H1 (cell line): ENCODE measurements at regions not wholly inside any gene's neighbourhood (a gene's known extent, or its start where the extent isn't known, plus 50 kb on each side); places are given as distances from the start of the nearest gene placed in this dataset.

Experiments used
- CTCF ChIA-PET: fragments of 300-600 bp; sonication (Branson Sonifier 250); formaldehyde crosslinking; loops from one replicate; lab custom pipeline; 2021; ENCODE audit not compliant: partially characterized antibody; lab: Charles Lee
- POLR2A ChIA-PET: fragments of 300-600 bp; sonication (Branson Sonifier 250); formaldehyde crosslinking; loops from one replicate; lab custom pipeline; 2021; ENCODE audit warnings: inconsistent platforms; ENCODE audit not compliant: partially characterized antibody; lab: Charles Lee
- DNase-seq, 2 experiments: peaks; one replicate each; pipeline versions ENCODE4 v3.0.0 to v3.0.0-alpha.2; 2010 to 2022; ENCODE audit warnings: low spot score in 2 of 2, low read depth in 1 of 2, mixed read lengths in 1 of 2
- FAIRE-seq: peaks from 2 replicates; lab custom pipeline; 2011; peaks lifted over from hg19 to GRCh38; lab: Jason Lieb, UNC
- H2AFZ ChIP-seq: 2 replicates; pipeline ENCODE4 v1.8.1; 2012; ENCODE audit warnings: low read length, inconsistent platforms
- H2AK5ac ChIP-seq: 2 replicates; pipeline ENCODE4 v1.6.1; 2013; ENCODE audit warnings: low read depth, low read length
- H2BK120ac ChIP-seq: replicated peaks from 2 replicates; pipeline ENCODE3; 2013; ENCODE audit warnings: low read depth, low read length, inconsistent platforms
- H2BK12ac ChIP-seq: 2 replicates; pipeline ENCODE4 v1.6.1; 2013; ENCODE audit warnings: low read depth, low read length
- H2BK15ac ChIP-seq: 2 replicates; pipeline ENCODE4 v1.6.1; 2013; ENCODE audit warnings: low read length
- H2BK20ac ChIP-seq: 2 replicates; pipeline ENCODE4 v1.6.1; 2013; ENCODE audit warnings: low read length
- H2BK5ac ChIP-seq: 2 replicates; pipeline ENCODE4 v1.6.1; 2013; ENCODE audit warnings: low read depth, low read length
- H3K14ac ChIP-seq: 2 replicates; pipeline ENCODE4 v1.6.1; 2013; ENCODE audit warnings: inconsistent platforms; ENCODE audit not compliant: insufficient read length
- H3K18ac ChIP-seq: 2 replicates; pipeline ENCODE4 v1.6.1; 2013; ENCODE audit warnings: low read length; ENCODE audit errors: extremely low read depth
- H3K23ac ChIP-seq: 2 replicates; pipeline ENCODE4 v1.6.1; 2013; ENCODE audit warnings: inconsistent platforms; ENCODE audit not compliant: insufficient read length
- H3K23me2 ChIP-seq: 2 replicates; pipeline ENCODE4 v1.6.1; 2013; ENCODE audit warnings: low read depth, low read length
- H3K27ac ChIP-seq: 2 replicates; pipeline ENCODE4 v1.6.1; 2011; ENCODE audit warnings: low read depth, low read length, inconsistent platforms
- H3K27me3 ChIP-seq, 4 experiments: replicated peaks in 1 of 4; 1 replicate in 1 of 4; 2 replicates in 3 of 4; pipeline versions ENCODE4 v1.6.1 to v1.8.1; 2011 to 2013; ENCODE audit warnings: low read length in 3 of 4, mild to moderate bottlenecking in 3 of 4, inconsistent platforms in 2 of 4, mixed read lengths in 2 of 4, moderate library complexity in 1 of 4; ENCODE audit not compliant: control insufficient read depth in 3 of 4, insufficient read depth in 3 of 4; ENCODE audit errors: extremely low read depth in 1 of 4
- H3K36me3 ChIP-seq, 4 experiments: 2 replicates each; pipeline versions ENCODE4 v1.6.1 to v1.8.1; 2011 to 2013; ENCODE audit warnings: mild to moderate bottlenecking in 4 of 4, low read length in 3 of 4, moderate library complexity in 2 of 4, control low read depth in 1 of 4, inconsistent platforms in 1 of 4; ENCODE audit not compliant: insufficient read depth in 4 of 4, control insufficient read depth in 2 of 4
- H3K4ac ChIP-seq: replicated peaks from 2 replicates; pipeline ENCODE3; 2013; ENCODE audit warnings: low read length, low read depth, mixed read lengths, inconsistent platforms; ENCODE audit not compliant: insufficient read length
- H3K4me1 ChIP-seq, 4 experiments: replicated peaks in 1 of 4; 1 replicate in 1 of 4; 2 replicates in 3 of 4; pipeline versions ENCODE4 v1.6.1 to v1.8.1; 2011 to 2013; ENCODE audit warnings: low read length in 3 of 4, inconsistent platforms in 2 of 4, mixed read lengths in 1 of 4; ENCODE audit not compliant: insufficient read depth in 4 of 4, control insufficient read depth in 3 of 4
- H3K4me2 ChIP-seq, 2 experiments: 2 replicates each; pipeline versions ENCODE4 v1.6.1 to v1.8.1; 2011 to 2013; ENCODE audit warnings: low read depth in 2 of 2, low read length in 2 of 2, control low read depth in 1 of 2, inconsistent platforms in 1 of 2, mild to moderate bottlenecking in 1 of 2; ENCODE audit not compliant: insufficient read depth in 1 of 2
- H3K4me3 ChIP-seq, 4 experiments: fragments of 200-600, 300-600 bp in 1 of 4; sonication (generic), shearing (Covaris generic), sonication (Bioruptor Twin) in 1 of 4; 2 replicates each; pipeline versions ENCODE4 v1.5.1 to v1.8.1; 2011 to 2016; ENCODE audit warnings: low read length in 4 of 4, low read depth in 3 of 4, control low read depth in 2 of 4, inconsistent platforms in 2 of 4, mild to moderate bottlenecking in 2 of 4, mixed read lengths in 1 of 4, moderate library complexity in 1 of 4; ENCODE audit not compliant: insufficient read depth in 2 of 4; ENCODE audit errors: extremely low read depth in 1 of 4
- H3K56ac ChIP-seq: replicated peaks from 2 replicates; pipeline ENCODE3; 2013; ENCODE audit warnings: low read depth, mild to moderate bottlenecking, mixed read lengths, low read length, inconsistent platforms; ENCODE audit not compliant: insufficient read length
- H3K79me1 ChIP-seq: 2 replicates; pipeline ENCODE4 v1.6.1; 2013; ENCODE audit warnings: low read depth, low read length, control low read depth
- H3K79me2 ChIP-seq, 2 experiments: 2 replicates each; pipeline versions ENCODE4 v1.6.1 to v1.8.1; 2012 to 2013; ENCODE audit warnings: low read length in 2 of 2, mild to moderate bottlenecking in 2 of 2, inconsistent platforms in 1 of 2; ENCODE audit not compliant: insufficient read depth in 2 of 2, control insufficient read depth in 1 of 2
- H3K9ac ChIP-seq, 4 experiments: replicated peaks in 1 of 4; 1 replicate in 1 of 4; 2 replicates in 3 of 4; pipeline versions ENCODE4 v1.6.1 to v1.8.1; 2011 to 2013; ENCODE audit warnings: low read depth in 3 of 4, low read length in 3 of 4, control low read depth in 2 of 4, mild to moderate bottlenecking in 2 of 4, moderate library complexity in 2 of 4, inconsistent platforms in 1 of 4; ENCODE audit errors: extremely low read depth in 1 of 4
- H3K9me3 ChIP-seq, 2 experiments: 2 replicates each; pipeline versions ENCODE4 v1.6.1 to v1.8.1; 2012 to 2013; ENCODE audit warnings: mild to moderate bottlenecking in 2 of 2, moderate library complexity in 2 of 2, control low read depth in 1 of 2, inconsistent platforms in 1 of 2, low read depth in 1 of 2, low read length in 1 of 2, mixed read lengths in 1 of 2; ENCODE audit not compliant: insufficient read depth in 2 of 2
- H4K20me1 ChIP-seq, 2 experiments: replicated peaks in 1 of 2; 2 replicates each; pipeline versions ENCODE3 to v1.8.1; 2011 to 2013; ENCODE audit warnings: inconsistent platforms in 2 of 2, low read length in 2 of 2, mild to moderate bottlenecking in 1 of 2; ENCODE audit not compliant: insufficient read depth in 2 of 2, control insufficient read depth in 1 of 2
- H4K5ac ChIP-seq: 2 replicates; pipeline ENCODE4 v1.6.1; 2013; ENCODE audit warnings: low read length, low read depth, mixed read lengths, inconsistent platforms; ENCODE audit not compliant: insufficient read length
- H4K8ac ChIP-seq: 2 replicates; pipeline ENCODE4 v1.8.0; 2013; ENCODE audit warnings: mild to moderate bottlenecking, moderate library complexity, low read length, inconsistent platforms; ENCODE audit not compliant: insufficient read depth; ENCODE audit errors: extremely low read depth
- H4K91ac ChIP-seq: replicated peaks from 2 replicates; pipeline ENCODE3; 2013; ENCODE audit warnings: low read length, mixed read lengths, inconsistent platforms; ENCODE audit not compliant: insufficient read length
- RAD21 ChIP-seq, 2 experiments: IDR thresholded peaks in 1 of 2; conservative IDR thresholded peaks in 1 of 2; 2 replicates each; pipeline ENCODE4 v1.6.1; 2011; ENCODE audit warnings: low read depth in 2 of 2, low read length in 2 of 2, improper control_type of control experiment in 1 of 2, inconsistent platforms in 1 of 2, mild to moderate bottlenecking in 1 of 2, moderate library complexity in 1 of 2
- WGBS, 2 experiments: shearing (Covaris generic) in 1 of 2; methylation state at CpG; one replicate each; pipeline versions ENCODE4 v1.1.6 to v1.1.7; 2013 to 2015; ENCODE audit warnings: low lambda C conversion rate in 2 of 2, mixed read lengths in 2 of 2, inconsistent platforms in 1 of 2, low coverage in 1 of 2, missing lambda C conversion rate in 1 of 2; ENCODE audit not compliant: insufficient replicate concordance in 2 of 2, insufficient coverage in 1 of 2, insufficient read length in 1 of 2; ENCODE audit errors: extremely low coverage in 1 of 2, missing lambda C conversion rate in 1 of 2; 5-methylcytosine and 5-hydroxymethylcytosine counted together

DNA sequence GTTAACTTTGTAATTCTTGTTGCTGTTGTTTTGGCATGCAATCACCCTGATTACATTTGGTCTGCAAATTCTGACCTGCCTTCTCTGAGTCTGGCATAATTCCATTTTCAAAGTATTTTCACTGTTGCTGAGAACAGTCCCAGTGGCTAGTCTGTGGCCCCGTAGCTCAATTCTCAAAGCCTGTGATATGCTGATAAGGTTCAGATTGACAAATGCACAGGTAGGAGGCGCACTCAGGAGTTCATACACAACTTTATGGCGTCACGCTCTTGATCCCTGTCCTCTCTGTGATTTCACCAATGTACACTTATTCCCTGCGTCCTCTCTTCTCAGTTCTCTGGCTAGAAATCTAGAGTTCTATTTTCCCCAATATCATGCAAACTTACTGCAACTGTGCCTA is 376.6 kb upstream of the SLCO3A1 start:
- H2BK120ac ChIP-seq: no peak overlapping the region
- no peaks in the 10 kb centered on the region for H3K79me2 ChIP-seq
- H3K4me1 ChIP-seq: no peaks in the 10 kb centered on the region
- WGBS, 2 experiments: 83% methylated on average over 5 of the region's 5 CpGs; no CpG with 5 or more reads in 1 of the 2 experiments
- no peaks in the 10 kb centered on the region for H3K79me1 ChIP-seq
- no peak overlapping the region for H2BK15ac ChIP-seq
- ChIA-PET POLR2A (no interaction called here), CTCF (interaction anchor here (0.7 to 1.0 kb wide), 3 partner anchors 9 to 797 kb away, joined by 3 read pairs; no protein-coding TSS in a partner anchor)
- no peak overlapping the region for H2BK12ac ChIP-seq
- no peak overlapping the region for H3K23ac ChIP-seq
- no peak for FAIRE-seq
- H4K20me1 ChIP-seq: no peaks in the 10 kb centered on the region
- peak overlapping the region; percentile 68; the same call in 1 of the 2 replicates for H2AFZ ChIP-seq
- no peaks in the 10 kb centered on the region for H3K36me3 ChIP-seq
- no peak overlapping the region for H3K14ac ChIP-seq
- H2AK5ac ChIP-seq: no peak overlapping the region
- H2BK5ac ChIP-seq: no peak overlapping the region
- H3K9ac ChIP-seq: no peak overlapping the region
- no peak overlapping the region for H4K8ac ChIP-seq
- H3K56ac ChIP-seq: no peak overlapping the region
- H3K23me2 ChIP-seq: no peaks in the 10 kb centered on the region
- no peak overlapping the region for H3K4me2 ChIP-seq
- H3K9me3 ChIP-seq: no peaks in the 10 kb centered on the region
- no peak overlapping the region for H3K18ac ChIP-seq
- H4K5ac ChIP-seq: no peak overlapping the region
- no peak overlapping the region for H4K91ac ChIP-seq
- no peak overlapping the region for H2BK20ac ChIP-seq
- TF ChIP-seq RAD21 (IDR thresholded peaks at IDR 0.05 in 1 of 2, conservative IDR thresholded peaks at IDR 0.05 in 1 of 2; ENCODE audit: low read depth in 2 of 2, low read length in 2 of 2): no peak
- no peak overlapping the region for H3K4ac ChIP-seq
- no peak for DNase-seq
- no peaks in the 10 kb centered on the region for H3K27me3 ChIP-seq
- H3K4me3 ChIP-seq: no peak overlapping the region
- H3K27ac ChIP-seq: no peak overlapping the region
